Epithelial cell of proximal tubule (primary cell): ENCODE measurements at regions not wholly inside any gene's neighbourhood (a gene's known extent, or its start where the extent isn't known, plus 50 kb on each side); places are given as distances from the start of the nearest gene placed in this dataset.

Source experiments
- DNase-seq: peaks from one replicate; pipeline ENCODE4 v3.0.0-alpha.2; 2011; ENCODE audit warnings: low read depth
- H3K4me3 ChIP-seq: 2 replicates; pipeline ENCODE4 v1.5.1; 2011; ENCODE audit warnings: low read depth, mild to moderate bottlenecking, low read length
- TF ChIP-seq, protein P1 (sequence below): conservative IDR thresholded peaks from 2 replicates; pipeline ENCODE4 v1.5.1; 2012; ENCODE audit warnings: low read depth, mild to moderate bottlenecking, low read length

DNA sequence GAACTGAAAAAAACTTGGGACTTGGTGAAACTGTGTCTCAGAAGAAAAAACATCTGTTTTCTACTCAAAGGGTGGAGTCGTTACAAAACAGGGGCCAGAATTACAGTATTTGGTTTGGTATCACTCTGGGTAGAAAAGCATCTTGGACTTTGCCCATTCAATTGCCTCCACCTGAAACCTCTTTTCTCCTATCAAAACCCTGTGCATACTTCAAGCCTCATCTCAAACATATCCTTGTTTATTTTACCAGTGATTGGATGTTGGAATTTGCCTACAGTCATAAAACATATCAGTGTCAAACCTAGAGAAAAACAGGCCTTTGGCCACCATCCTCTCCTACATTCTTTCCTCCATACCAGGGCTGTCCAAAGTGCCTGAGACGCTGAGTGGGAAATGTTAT is 281.5 kb downstream of the PLPP3 start:
- DNase-seq: no peak
- H3K4me3 ChIP-seq: no peak overlapping the region
- TF ChIP-seq, protein P1, sequence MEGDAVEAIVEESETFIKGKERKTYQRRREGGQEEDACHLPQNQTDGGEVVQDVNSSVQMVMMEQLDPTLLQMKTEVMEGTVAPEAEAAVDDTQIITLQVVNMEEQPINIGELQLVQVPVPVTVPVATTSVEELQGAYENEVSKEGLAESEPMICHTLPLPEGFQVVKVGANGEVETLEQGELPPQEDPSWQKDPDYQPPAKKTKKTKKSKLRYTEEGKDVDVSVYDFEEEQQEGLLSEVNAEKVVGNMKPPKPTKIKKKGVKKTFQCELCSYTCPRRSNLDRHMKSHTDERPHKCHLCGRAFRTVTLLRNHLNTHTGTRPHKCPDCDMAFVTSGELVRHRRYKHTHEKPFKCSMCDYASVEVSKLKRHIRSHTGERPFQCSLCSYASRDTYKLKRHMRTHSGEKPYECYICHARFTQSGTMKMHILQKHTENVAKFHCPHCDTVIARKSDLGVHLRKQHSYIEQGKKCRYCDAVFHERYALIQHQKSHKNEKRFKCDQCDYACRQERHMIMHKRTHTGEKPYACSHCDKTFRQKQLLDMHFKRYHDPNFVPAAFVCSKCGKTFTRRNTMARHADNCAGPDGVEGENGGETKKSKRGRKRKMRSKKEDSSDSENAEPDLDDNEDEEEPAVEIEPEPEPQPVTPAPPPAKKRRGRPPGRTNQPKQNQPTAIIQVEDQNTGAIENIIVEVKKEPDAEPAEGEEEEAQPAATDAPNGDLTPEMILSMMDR: no peak

GRCh38 chr1:56297208-56297607 is 282.2 kb downstream of the PLPP3 start:
- TF ChIP-seq, protein P1: no peak
- no peak overlapping the region for H3K4me3 ChIP-seq
- DNase-seq: no peak

GRCh38 chr1:56295949-56296929 is 283.1 kb downstream of the PLPP3 start:
- TF ChIP-seq, protein P1: no peak
- H3K4me3 ChIP-seq: no peak overlapping the region
- no peak for DNase-seq

GRCh38 chr1:56291374-56291919 is 287.9 kb downstream of the PLPP3 start:
- no peak overlapping the region for H3K4me3 ChIP-seq
- DNase-seq: no peak
- TF ChIP-seq, protein P1: no peak

DNA sequence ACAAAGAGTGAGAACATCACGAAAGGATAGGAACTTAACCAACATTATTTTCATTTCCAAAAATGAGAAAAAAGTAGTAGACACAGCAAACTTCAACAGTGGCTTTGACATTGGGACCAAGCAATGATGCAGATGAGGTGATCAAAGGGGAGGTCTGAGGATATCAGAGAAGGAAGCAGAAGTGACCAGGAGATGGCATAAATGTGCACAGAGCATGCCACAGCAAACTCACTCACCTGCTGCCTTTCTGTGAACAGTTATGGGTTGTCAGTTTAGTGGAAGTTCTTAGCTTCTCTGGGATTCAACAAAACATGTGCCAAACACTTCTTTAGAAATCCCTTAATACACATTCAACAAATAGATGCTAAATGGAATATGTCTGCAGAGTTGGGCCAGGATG is 290.1 kb downstream of the PLPP3 start:
- no peak for DNase-seq

GRCh38 chr1:56287721-56288120 is 291.6 kb downstream of the PLPP3 start:
- DNase-seq: no peak
- TF ChIP-seq, protein P1: no peak
- H3K4me3 ChIP-seq: no peak overlapping the region

More for the DNA sequence above, 290.1 kb downstream of the PLPP3 start:
- TF ChIP-seq, protein P1: peak; percentile 8
- H3K4me3 ChIP-seq: no peak overlapping the region
